Duodenal mucosa (tissue), 2 donors: ENCODE measurements at regions not wholly inside any gene's neighbourhood (a gene's known extent, or its start where the extent isn't known, plus 50 kb on each side); places are given as distances from the start of the nearest gene placed in this dataset.

Experiments
- H3K27ac ChIP-seq: one replicate; pipeline ENCODE4 v1.7.0; 2013; ENCODE audit warnings: low read depth, low read length
- H3K27me3 ChIP-seq, 2 donors: one replicate each; pipeline ENCODE4 v1.7.0; 2013; ENCODE audit warnings: low read length in 2 of 2, control low read depth in 1 of 2; ENCODE audit not compliant: insufficient read depth in 2 of 2, control insufficient read depth in 1 of 2
- H3K36me3 ChIP-seq, 2 donors: one replicate each; pipeline ENCODE4 v1.7.0; 2013; ENCODE audit warnings: low read length in 2 of 2, control low read depth in 1 of 2; ENCODE audit not compliant: insufficient read depth in 2 of 2, control insufficient read depth in 1 of 2
- H3K4me1 ChIP-seq, 2 donors: one replicate each; pipeline ENCODE4 v1.7.0; 2013; ENCODE audit warnings: low read length in 2 of 2, control low read depth in 1 of 2; ENCODE audit not compliant: insufficient read depth in 2 of 2, control insufficient read depth in 1 of 2
- H3K4me3 ChIP-seq, 2 donors: one replicate each; pipeline ENCODE4 v1.7.0; 2013; ENCODE audit warnings: low read length in 2 of 2, low read depth in 1 of 2
- H3K9ac ChIP-seq, 2 donors: one replicate each; pipeline ENCODE4 v1.7.0; 2013; ENCODE audit warnings: low read length in 2 of 2, low read depth in 1 of 2
- H3K9me3 ChIP-seq, 2 donors: one replicate each; pipeline ENCODE4 v1.7.0; 2013; ENCODE audit warnings: low read length in 2 of 2, control low read depth in 1 of 2; ENCODE audit not compliant: control insufficient read depth in 1 of 2

DNA sequence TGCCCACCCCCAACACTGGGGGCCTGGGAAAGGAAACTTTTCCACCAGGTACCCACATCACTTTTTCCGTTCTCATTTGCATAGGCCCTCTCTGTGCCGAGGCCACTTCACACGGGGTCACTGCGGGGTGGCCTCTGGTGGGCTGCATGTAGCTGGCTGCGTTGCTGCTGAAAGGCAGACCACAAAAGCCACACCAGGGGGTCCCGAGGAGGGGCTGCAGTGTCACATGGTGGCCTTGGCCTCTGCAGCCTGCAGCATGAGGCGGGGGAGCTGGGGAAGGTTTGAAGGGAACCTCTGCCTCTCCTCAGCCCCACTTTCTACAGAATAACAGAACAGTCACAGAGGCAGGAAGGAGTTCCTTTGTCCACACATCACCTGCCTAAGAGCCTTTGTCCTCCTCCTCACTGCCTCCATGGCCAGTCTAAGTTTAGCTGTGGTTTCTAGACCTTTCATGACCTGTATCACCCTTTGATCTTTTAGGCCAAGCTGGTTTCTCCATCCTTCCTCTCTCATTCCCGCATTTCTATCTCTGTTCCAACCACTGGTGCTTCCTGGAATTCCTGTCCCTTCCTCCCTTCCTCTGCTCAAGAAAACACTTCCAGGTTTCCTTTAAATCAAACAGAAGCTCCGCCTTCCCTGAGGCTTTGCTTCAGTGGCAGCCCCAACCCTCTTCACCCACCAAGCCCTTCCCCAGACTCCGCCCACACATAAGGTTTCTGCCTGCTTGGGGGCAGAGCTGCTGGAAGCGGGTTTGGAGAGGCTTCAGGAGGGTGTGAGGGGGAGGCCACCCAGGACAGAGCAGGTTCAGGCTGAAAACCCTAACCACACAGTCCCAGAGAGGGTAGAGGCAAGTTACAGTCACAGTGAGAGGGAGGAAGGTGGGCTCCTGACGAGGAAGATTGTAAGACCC is 150.7 kb upstream of the TLE3 start:
- Histone ChIP-seq H3K27me3 (no peaks in the 10 kb centered on the region), H3K36me3 (no peaks in the 10 kb centered on the region), H3K9me3 (no peaks in the 10 kb centered on the region), H3K9ac (no peak overlapping the region), H3K4me3 (no peak overlapping the region), H3K4me1 (peaks cover 19 to 25% of the 10 kb centered on the region in 2 donors), H3K27ac (no peak overlapping the region)

DNA sequence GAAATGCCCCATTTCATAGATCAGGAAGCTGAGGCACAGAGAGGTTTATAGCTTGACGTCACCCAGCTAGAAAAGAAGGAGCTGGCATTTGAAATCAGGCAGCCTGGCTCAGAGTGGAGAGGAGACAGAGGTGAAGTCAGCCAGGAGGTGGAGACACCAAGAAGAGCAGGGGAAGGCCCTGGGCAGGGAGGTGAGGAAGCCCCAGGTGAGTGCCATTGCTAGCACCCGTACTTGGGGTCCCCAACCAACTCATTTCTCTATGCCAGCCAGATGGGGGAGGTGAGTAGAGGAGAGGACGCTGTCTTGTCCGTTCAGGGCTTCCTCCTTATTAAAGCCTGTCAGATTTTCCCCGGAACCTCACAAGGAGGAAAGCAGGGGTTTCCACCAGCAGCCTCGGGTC is 149.6 kb upstream of the TLE3 start:
- Histone ChIP-seq H3K36me3 (no peaks in the 10 kb centered on the region), H3K4me1 (peaks cover 19 to 25% of the 10 kb centered on the region in 2 donors), H3K27me3 (no peaks in the 10 kb centered on the region), H3K9ac (no peak overlapping the region), H3K4me3 (no peak overlapping the region), H3K9me3 (no peaks in the 10 kb centered on the region), H3K27ac (no peak overlapping the region)

DNA sequence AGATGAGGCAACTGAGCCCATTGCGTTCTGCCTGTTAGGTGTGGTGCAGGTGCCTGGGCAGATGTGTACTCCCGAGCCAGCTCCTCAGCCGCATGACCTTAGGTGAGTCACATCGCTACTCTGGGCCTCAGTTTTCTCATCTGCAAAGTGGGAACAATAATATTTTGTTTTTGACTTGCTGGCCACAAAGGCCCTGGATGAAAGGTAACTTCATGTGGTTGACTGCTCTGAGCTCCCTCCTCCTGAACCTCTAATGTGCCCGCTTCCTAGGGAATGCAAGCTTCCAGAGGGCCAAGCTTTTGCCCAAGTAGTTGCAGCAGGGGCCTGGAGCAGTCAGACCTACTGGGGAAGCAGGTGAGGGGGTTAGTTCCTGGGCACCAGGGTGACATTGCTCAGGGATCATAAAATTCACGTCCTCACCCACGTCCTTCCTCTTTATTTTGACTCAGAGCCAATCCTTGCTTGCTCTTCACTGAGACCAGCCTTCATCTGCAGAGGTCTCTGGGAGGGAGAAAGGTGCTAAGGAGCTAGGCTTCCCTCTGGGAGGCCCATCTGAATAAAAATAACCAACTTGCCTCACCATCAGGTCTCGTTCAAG is 149.0 kb upstream of the TLE3 start:
- Histone ChIP-seq H3K9ac (no peak overlapping the region), H3K4me1 (peaks cover 17 to 22% of the 10 kb centered on the region in 2 donors), H3K27me3 (no peaks in the 10 kb centered on the region), H3K9me3 (no peaks in the 10 kb centered on the region), H3K36me3 (no peaks in the 10 kb centered on the region), H3K4me3 (no peak overlapping the region), H3K27ac (no peak overlapping the region)

DNA sequence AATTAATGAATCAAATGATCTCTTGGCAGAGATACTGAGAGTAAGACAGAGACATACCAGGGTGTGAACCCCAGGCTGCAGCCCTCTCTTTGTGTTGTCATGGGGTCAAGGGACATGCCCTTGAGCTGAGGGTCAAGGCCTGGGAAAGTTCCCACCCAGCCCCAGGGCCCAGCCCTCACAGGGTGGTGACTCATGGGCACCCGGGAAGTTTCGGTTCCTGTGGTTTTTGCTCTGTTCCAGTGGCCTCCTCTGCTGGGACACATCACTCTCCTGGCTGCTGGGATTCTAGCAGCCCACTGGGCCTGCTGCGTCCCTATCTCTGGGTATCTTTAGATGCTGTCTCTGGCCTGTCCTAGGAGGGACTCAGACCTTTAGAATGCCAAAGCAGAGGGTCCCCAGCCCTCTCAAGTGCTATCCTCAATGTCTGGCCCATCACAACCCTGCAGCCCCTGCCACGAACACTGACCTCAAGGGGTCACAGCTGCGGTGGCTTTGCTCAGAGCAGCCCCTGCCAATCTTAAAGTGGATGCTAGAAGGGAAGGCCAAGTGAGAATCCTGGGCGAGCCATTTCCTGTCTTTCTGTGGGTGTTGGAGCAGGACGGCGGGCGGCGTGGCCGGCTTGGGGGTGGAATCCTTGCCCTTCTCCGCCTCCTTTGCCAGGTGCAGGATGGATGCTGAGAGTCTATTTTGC is 148.4 kb upstream of the TLE3 start:
- H3K36me3 ChIP-seq: no peaks in the 10 kb centered on the region
- H3K9ac ChIP-seq: no peak overlapping the region
- H3K27ac ChIP-seq: no peak overlapping the region
- no peaks in the 10 kb centered on the region for H3K27me3 ChIP-seq
- H3K4me1 ChIP-seq: peaks cover 12 to 19% of the 10 kb centered on the region in 2 donors
- no peak overlapping the region for H3K4me3 ChIP-seq
- H3K9me3 ChIP-seq: no peaks in the 10 kb centered on the region

DNA sequence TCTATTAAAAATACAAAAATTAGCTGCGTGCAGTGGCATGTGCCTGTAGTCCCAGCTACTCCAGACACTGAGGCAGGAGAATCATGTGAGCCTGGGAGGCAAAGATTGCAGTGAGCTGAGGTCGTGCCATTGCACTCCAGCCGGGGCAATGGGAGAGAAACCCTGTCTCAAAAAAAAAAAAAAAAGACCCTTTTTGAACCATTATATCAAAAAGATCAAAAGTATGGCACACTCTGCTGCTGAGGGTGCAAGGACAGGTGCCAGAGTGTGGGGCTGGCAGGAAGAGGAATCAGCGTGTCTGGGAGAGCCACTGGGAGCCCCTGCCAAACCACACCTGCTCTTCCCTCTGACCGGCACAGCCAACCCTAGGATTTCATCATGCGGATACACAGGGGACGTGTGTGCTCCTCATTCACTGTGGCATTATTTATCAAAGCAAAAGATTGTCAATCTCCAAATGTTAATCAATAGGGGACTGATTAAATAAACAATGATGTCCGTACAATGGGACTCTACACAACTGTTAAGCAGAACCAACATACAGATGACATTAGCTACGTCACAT is 147.3 kb upstream of the TLE3 start:
- no peak overlapping the region for H3K4me3 ChIP-seq
- no peak overlapping the region for H3K9ac ChIP-seq
- H3K27me3 ChIP-seq: no peaks in the 10 kb centered on the region
- H3K4me1 ChIP-seq: peaks cover 12 to 19% of the 10 kb centered on the region in 2 donors
- H3K27ac ChIP-seq: no peak overlapping the region
- H3K36me3 ChIP-seq: no peaks in the 10 kb centered on the region
- H3K9me3 ChIP-seq: no peaks in the 10 kb centered on the region

DNA sequence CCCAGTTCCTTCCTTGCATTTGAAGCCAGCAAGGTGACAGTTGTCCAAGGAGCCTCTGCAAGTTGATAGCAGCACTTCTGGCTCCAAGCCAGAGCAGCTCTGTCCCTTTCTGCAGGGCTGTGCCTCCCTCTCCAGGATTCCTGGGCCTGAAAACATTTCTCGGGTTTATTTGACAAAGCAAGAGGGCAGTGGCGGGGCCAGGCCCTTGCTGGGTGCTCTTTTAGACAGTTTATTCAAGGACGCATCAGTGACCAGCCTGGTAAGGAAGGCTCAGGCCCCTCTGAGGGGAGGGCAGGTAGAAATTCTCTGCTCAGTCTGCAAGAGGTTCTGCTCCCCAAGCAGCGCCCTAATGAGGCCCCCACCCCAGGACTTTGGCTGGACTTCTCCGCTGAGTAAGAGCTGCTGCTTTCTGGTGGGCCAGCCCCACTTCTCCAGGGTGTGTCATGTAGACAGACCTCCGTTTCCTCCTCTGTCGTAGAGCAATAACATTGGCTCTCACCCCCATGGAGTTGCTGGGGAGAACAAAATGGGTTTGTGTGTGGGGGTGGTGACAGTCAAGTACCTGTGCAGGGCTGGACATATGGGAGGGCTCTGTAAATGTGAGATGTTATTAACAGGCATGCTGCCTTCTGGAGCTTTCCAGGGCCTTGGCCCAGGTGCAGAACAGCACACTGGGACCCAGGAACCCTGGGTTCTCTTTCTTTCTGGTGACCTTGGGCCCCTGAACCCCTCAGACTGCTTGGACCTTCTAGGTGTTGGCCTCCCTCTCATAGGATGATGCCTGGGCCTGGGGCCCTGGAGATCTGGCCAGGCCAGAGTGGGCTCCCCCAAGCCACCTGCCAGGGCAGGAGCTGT is 146.2 kb upstream of the TLE3 start:
- Histone ChIP-seq H3K4me3 (no peak overlapping the region), H3K27me3 (no peaks in the 10 kb centered on the region), H3K9ac (no peak overlapping the region), H3K27ac (no peak overlapping the region), H3K9me3 (no peaks in the 10 kb centered on the region), H3K36me3 (no peaks in the 10 kb centered on the region), H3K4me1 (peaks cover 12 to 18% of the 10 kb centered on the region in 2 donors)

DNA sequence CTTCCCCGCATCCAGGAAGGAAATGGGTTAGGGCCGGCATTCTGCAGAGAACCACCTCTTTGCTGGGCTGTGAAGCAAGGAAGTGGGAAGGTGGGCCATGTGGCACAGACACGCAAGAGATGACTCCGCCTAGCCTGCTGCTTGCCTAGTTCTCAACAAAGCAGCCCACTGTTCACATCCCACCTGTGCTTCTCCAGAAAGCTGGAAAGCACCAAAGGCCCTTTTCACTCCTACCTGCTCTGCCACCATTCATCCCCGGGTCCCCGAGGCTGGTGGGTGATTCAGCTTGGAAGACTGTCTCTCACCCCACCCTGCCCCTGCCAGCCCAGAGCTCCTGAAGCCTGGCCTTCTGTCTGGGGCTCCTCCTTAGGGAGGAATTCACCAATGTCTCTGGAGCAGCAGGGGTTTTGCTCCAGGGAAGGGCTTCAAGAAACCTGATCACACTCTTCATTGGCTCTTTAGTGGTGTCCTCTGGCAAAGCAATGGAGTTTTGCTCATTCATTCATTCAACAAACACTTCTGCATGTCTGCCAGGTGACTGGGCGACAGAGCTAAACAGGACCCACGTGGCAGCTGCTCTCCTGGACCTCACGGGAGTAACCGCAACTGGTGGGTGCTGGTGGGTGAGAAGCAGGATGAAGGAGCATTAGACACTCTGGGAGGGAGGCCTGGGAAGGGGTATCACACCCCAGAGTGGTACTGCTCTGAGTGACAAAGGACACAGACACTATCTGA is 145.4 kb upstream of the TLE3 start:
- H3K36me3 ChIP-seq: no peaks in the 10 kb centered on the region
- H3K4me3 ChIP-seq: no peak overlapping the region
- H3K9me3 ChIP-seq: no peaks in the 10 kb centered on the region
- H3K4me1 ChIP-seq: peaks cover 5 to 10% of the 10 kb centered on the region in 2 donors
- no peaks in the 10 kb centered on the region for H3K27me3 ChIP-seq
- H3K9ac ChIP-seq: no peak overlapping the region
- H3K27ac ChIP-seq: no peak overlapping the region

DNA sequence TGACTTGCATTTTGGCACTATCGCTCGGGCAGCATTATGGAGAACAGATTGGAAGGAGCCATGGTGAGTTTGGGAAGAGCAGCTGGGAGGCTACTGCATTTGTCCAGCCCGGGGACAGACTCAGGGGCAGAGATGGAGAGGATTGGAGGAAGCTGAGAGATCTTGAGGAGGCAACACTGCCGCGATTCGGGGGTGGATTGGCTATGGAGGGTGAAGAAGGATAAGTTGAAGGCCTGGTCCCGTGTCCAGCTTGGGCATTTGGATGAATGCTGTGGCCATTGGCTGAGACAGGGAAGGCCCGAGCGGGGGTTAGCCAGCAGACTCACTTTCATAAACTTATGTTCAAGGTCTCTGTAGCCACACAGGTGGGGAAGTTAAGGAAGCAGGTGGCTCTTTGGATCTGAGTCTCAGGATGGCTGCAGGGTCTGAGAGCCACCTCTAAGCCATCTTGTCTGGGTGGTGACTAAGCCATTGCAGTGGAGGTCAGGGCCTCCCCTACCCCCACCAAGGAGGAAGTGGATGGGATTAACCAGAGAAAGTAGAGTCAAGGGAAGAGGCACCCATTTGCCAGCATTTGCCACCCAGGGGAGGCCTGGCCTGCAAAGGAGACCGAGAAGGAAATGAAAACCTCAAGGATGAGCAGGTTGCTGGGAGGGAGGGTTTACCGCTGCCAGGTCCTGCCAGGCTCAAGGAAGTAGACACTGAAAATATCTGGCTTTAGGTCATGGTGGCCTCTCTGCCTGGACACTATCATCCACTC is 144.0 kb upstream of the TLE3 start:
- no peaks in the 10 kb centered on the region for H3K9me3 ChIP-seq
- no peaks in the 10 kb centered on the region for H3K27me3 ChIP-seq
- peaks cover 5 to 8% of the 10 kb centered on the region in 2 donors for H3K4me1 ChIP-seq
- H3K9ac ChIP-seq: no peak overlapping the region
- H3K4me3 ChIP-seq: no peak overlapping the region
- no peaks in the 10 kb centered on the region for H3K36me3 ChIP-seq
- no peak overlapping the region for H3K27ac ChIP-seq
